ENCODE measurements at regions not wholly inside any gene's neighbourhood (a gene's known extent, or its start where the extent isn't known, plus 50 kb on each side); places are given as distances from the start of the nearest gene placed in this dataset. TPM values are rescaled to one million over a fixed set of nuclear protein-coding genes. Genes with fewer than 3 reads are reported as not detected.

DNA sequence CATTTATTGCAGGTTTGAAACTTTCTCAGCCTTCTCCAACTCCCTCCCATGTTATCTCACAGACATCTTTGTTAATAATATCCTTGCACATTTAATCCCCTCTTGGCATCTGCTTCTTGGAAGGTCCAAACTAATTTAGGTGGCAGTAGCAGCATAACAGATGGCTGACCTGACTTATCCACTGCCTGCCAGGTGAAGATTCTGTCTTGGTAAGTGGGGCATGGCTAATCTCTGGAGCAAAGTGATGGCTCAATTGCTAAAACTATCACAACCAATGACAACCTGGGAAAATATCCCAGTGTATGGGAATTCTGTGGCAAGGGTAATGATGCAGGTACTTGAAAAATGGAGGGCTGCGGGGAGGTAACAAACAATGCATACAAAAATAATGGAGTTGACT, 58.2 kb upstream of the ALG10B start:
- ATAC-seq (ENCODE audit: low read depth) (no peak), DNase-seq (no peak)
- no peaks in the 10 kb centered on the region for H3K36me3 ChIP-seq (ENCODE audit: control insufficient read depth, insufficient read depth, low read length)
- no peak overlapping the region for H4K5ac ChIP-seq (ENCODE audit: low read depth, low read length)
- no peaks in the 10 kb centered on the region for H3K4me1 ChIP-seq (ENCODE audit: control insufficient read depth, insufficient read depth, low read length)
- WGBS, 2 experiments (ENCODE audit: extremely low coverage in 2 of 2, insufficient read length in 1 of 2), result no CpG with 5 or more reads among the region's 1 CpG
- no peaks in the 10 kb centered on the region for H3K27me3 ChIP-seq (ENCODE audit: control insufficient read depth, insufficient read depth, low read length)
- no peak overlapping the region for H2BK15ac ChIP-seq (ENCODE audit: low read depth, low read length)
- no peak overlapping the region for H3K14ac ChIP-seq (replicated peaks; ENCODE audit: low read depth, low read length)
- no peak overlapping the region for H3K9ac ChIP-seq (ENCODE audit: low read depth, low read length)
- H2BK20ac ChIP-seq (ENCODE audit: low read depth, low read length), result no peak overlapping the region
- H4K8ac ChIP-seq (ENCODE audit: low read depth in 2 of 2, low read length in 2 of 2), result no peak overlapping the region
- dilution Hi-C loops (cut with HindIII; ENCODE audit: low sequenced_read_pairs, unreplicated experiment), result no loop called here
- H2AK5ac ChIP-seq (ENCODE audit: low read depth, low read length), result no peak overlapping the region
- no peak overlapping the region for H3K18ac ChIP-seq (ENCODE audit: low read depth, low read length)
- H3K23ac ChIP-seq (ENCODE audit: low read depth, low read length), result no peak overlapping the region
- no peaks in the 10 kb centered on the region for H3K9me1 ChIP-seq (ENCODE audit: insufficient read depth, low read length)
- H2BK120ac ChIP-seq (ENCODE audit: low read depth, low read length), result no peak overlapping the region
- no peak overlapping the region for H3K4ac ChIP-seq (ENCODE audit: low read depth, low read length)
- ChIA-PET POLR2A (ENCODE audit: unreplicated experiment) (no interaction called here), CTCF (no interaction called here)
- no peak overlapping the region for H2AK9ac ChIP-seq (replicated peaks; ENCODE audit: low read depth, low read length, poor library complexity)
- no peak overlapping the region for H4K91ac ChIP-seq (ENCODE audit: insufficient read depth, low read depth, low read length)
- no TSS peak for BruUV-seq (replicated peaks)
- H3K4me2 ChIP-seq (ENCODE audit: low read depth, low read length), result no peak overlapping the region
- intact Hi-C loops (cut with micrococcal nuclease), result no loop called here
- no peak overlapping the region for H2BK5ac ChIP-seq (ENCODE audit: low read depth, low read length, poor library complexity, severe bottlenecking)
- H3K79me1 ChIP-seq (ENCODE audit: low read depth in 1 of 2, low read length in 2 of 2), result no peaks in the 10 kb centered on the region
- H4K20me1 ChIP-seq (ENCODE audit: insufficient read depth, low read length), result no peaks in the 10 kb centered on the region
- no peak overlapping the region for H2AFZ ChIP-seq (replicated peaks; ENCODE audit: low read length, poor library complexity)
- TF ChIP-seq RCOR1 (IDR thresholded peaks at IDR 0.05; ENCODE audit: insufficient replicate concordance, low read length) (no peak), BHLHE40 (IDR thresholded peaks at IDR 0.05; ENCODE audit: low read depth, low read length) (no peak), CHD1 (IDR thresholded peaks at IDR 0.05; ENCODE audit: low read depth, low read length) (no peak), NFE2L2 (IDR thresholded peaks at IDR 0.05; ENCODE audit: low read depth, low read length) (no peak), MAZ (IDR thresholded peaks at IDR 0.05; ENCODE audit: borderline replicate concordance, low read depth, low read length) (no peak)
- in situ Hi-C loops (cut with MboI; ENCODE audit: low sequenced_read_pairs), result no loop called here
- H3K56ac ChIP-seq (ENCODE audit: extremely low read depth, insufficient read depth, low read length), result no peak overlapping the region
- H3K9me3 ChIP-seq (ENCODE audit: control insufficient read depth, insufficient read depth, low read length), result peaks cover 13% of the 10 kb centered on the region; the same call in 1 of the 2 replicates
- no peak overlapping the region for H3K27ac ChIP-seq (ENCODE audit: insufficient read depth, low read length)
- H3K4me3 ChIP-seq (ENCODE audit: insufficient read depth, low read depth, low read length), result no peak overlapping the region

Small RNA genes lying in the stretch of these regions (microRNA-seq; reads per million reads assigned to microRNA genes)
- not detected for gene RF01518 (ENCODE audit: insufficient read depth, insufficient read length)
- gene RNA5SP358 (ENCODE audit: insufficient read depth, insufficient read length), result 6.2 reads per million
- not detected for gene RNA5SP359 (ENCODE audit: insufficient read depth, insufficient read length)

Small RNA genes lying in the stretch of these regions (small RNA-seq; reads per million reads assigned to genes)
- gene RF01518 (0 reads per million in 5 experiments), gene RNA5SP358 (0.25 to 19.3 (median 8.5) reads per million in 5 experiments), gene RNA5SP359 (0.11 to 54.3 (median 15.1) reads per million in 5 experiments)
